RWPE2 (cell line): ENCODE measurements at regions not wholly inside any gene's neighbourhood (a gene's known extent, or its start where the extent isn't known, plus 50 kb on each side); places are given as distances from the start of the nearest gene placed in this dataset.

ENCODE experiments used
- ATAC-seq: fragments of 200-7000 bp; cut with Tn5 transposase; 3 replicates; pipeline ENCODE4 v1.9.1; 2021; ENCODE audit warnings: low read depth
- DNase-seq: peaks from one replicate; pipeline ENCODE4 v3.0.0-alpha.2; 2020; ENCODE audit warnings: low spot score
- H3K27ac ChIP-seq: fragments of 450-650 bp; 2 replicates; pipeline ENCODE4 v1.5.1; 2017; ENCODE audit warnings: mild to moderate bottlenecking; ENCODE audit not compliant: poor library complexity, severe bottlenecking
- H3K27me3 ChIP-seq: fragments of 250-450 bp; sonication (Bioruptor Pico); 2 replicates; pipeline ENCODE4 v1.5.1; 2021; ENCODE audit warnings: mild to moderate bottlenecking, moderate library complexity; ENCODE audit not compliant: insufficient read depth, poor library complexity, severe bottlenecking
- H3K36me3 ChIP-seq: fragments of 250-450 bp; sonication (Bioruptor Pico); 2 replicates; pipeline ENCODE4 v1.5.1; 2020; ENCODE audit warnings: low read depth, mild to moderate bottlenecking, moderate library complexity
- H3K4me1 ChIP-seq: fragments of 250-450 bp; sonication (Bioruptor Pico); 2 replicates; pipeline ENCODE4 v1.5.1; 2021; ENCODE audit warnings: mild to moderate bottlenecking, moderate library complexity; ENCODE audit not compliant: insufficient read depth, poor library complexity, severe bottlenecking
- H3K4me3 ChIP-seq: fragments of 250-450 bp; sonication (Bioruptor Pico); 2 replicates; pipeline ENCODE4 v1.5.1; 2021; ENCODE audit warnings: mild to moderate bottlenecking, moderate library complexity; ENCODE audit not compliant: severe bottlenecking
- H3K9me3 ChIP-seq: fragments of 250-450 bp; sonication (Bioruptor Pico); 2 replicates; pipeline ENCODE4 v1.5.1; 2021; ENCODE audit warnings: mild to moderate bottlenecking, moderate library complexity; ENCODE audit not compliant: severe bottlenecking
- TF ChIP-seq, protein P1 (sequence below): fragments of 450-650 bp; IDR thresholded peaks from one replicate; pipeline ENCODE4 v1.5.1; 2017; ENCODE audit warnings: mild to moderate bottlenecking, moderate library complexity; ENCODE audit not compliant: poor library complexity, severe bottlenecking

- TF ChIP-seq, protein P1, sequence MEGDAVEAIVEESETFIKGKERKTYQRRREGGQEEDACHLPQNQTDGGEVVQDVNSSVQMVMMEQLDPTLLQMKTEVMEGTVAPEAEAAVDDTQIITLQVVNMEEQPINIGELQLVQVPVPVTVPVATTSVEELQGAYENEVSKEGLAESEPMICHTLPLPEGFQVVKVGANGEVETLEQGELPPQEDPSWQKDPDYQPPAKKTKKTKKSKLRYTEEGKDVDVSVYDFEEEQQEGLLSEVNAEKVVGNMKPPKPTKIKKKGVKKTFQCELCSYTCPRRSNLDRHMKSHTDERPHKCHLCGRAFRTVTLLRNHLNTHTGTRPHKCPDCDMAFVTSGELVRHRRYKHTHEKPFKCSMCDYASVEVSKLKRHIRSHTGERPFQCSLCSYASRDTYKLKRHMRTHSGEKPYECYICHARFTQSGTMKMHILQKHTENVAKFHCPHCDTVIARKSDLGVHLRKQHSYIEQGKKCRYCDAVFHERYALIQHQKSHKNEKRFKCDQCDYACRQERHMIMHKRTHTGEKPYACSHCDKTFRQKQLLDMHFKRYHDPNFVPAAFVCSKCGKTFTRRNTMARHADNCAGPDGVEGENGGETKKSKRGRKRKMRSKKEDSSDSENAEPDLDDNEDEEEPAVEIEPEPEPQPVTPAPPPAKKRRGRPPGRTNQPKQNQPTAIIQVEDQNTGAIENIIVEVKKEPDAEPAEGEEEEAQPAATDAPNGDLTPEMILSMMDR = no peak
- ATAC-seq (peak; percentile 98), DNase-seq (peak; percentile 90)
- Histone ChIP-seq H3K4me1 (peaks cover 38% of the 10 kb centered on the region), H3K9me3 (no peaks in the 10 kb centered on the region), H3K27me3 (no peaks in the 10 kb centered on the region), H3K27ac (peak overlapping the region; percentile 56), H3K4me3 (no peak overlapping the region), H3K36me3 (no peaks in the 10 kb centered on the region)
Measured at GRCh38 chr3:31288641-31289100, 244.1 kb upstream of the STT3B start.

GRCh38 chr3:31289584-31289983 lies 243.1 kb upstream of the STT3B start:
- Histone ChIP-seq H3K27ac (peak overlapping the region; percentile 56), H3K27me3 (no peaks in the 10 kb centered on the region), H3K4me1 (peaks cover 38% of the 10 kb centered on the region), H3K4me3 (no peak overlapping the region), H3K36me3 (no peaks in the 10 kb centered on the region), H3K9me3 (no peaks in the 10 kb centered on the region)
- TF ChIP-seq, protein P1 = no peak
- DNase-seq (no peak), ATAC-seq (no peak)

DNA sequence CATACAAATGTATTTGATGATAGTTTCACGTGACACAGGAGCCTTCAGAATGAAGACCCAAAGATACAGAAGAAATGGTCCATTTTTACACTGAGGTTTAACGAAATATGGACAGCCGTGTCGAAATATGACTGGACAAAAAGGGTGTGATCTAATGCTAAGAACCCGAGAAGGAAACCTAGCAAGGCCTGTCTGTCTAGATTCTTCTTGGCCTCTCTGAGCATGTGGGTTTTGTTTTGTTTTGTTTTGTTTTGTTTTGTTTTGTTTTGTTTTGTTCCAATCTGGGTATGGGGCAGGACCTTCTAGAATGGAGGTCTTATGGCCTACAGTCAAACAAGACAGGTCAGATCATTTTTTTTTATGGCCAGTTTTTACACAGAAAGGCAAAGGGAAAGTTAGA lies 242.7 kb upstream of the STT3B start:
- Histone ChIP-seq H3K27me3 (no peaks in the 10 kb centered on the region), H3K9me3 (no peaks in the 10 kb centered on the region), H3K36me3 (no peaks in the 10 kb centered on the region), H3K4me3 (no peak overlapping the region), H3K27ac (no peak overlapping the region), H3K4me1 (peaks cover 38% of the 10 kb centered on the region)
- TF ChIP-seq, protein P1 = no peak
- DNase-seq = no peak
- ATAC-seq = no peak

DNA sequence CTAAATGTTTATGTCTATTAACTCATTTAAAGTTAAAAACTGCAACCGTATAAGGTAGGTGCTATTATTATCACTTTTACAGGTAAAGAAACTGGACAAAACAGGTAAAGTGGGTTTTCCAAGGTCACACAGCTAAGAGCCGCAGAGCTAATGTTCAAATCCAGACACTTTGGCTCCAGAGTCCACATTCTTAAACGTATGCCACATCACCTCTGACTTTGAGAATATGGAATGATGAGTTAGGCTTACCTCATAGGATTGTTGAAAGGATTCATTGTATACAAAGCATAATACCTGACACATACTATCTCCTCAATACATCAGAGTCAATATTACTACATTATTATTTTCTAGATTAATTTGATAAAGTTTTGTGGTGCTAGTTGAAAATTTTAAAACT lies 240.9 kb upstream of the STT3B start:
- Histone ChIP-seq H3K4me1 (peaks cover 38% of the 10 kb centered on the region), H3K4me3 (no peak overlapping the region), H3K9me3 (no peaks in the 10 kb centered on the region), H3K36me3 (no peaks in the 10 kb centered on the region), H3K27me3 (no peaks in the 10 kb centered on the region), H3K27ac (no peak overlapping the region)
- ATAC-seq (peak; percentile 35; the same call in 2 of the 3 replicates), DNase-seq (no peak)
- TF ChIP-seq, protein P1 = no peak

- H3K27me3 ChIP-seq = no peaks in the 10 kb centered on the region
- H3K9me3 ChIP-seq = no peaks in the 10 kb centered on the region
- peaks cover 19% of the 10 kb centered on the region for H3K4me1 ChIP-seq
- no peak overlapping the region for H3K27ac ChIP-seq
- H3K36me3 ChIP-seq = no peaks in the 10 kb centered on the region
- TF ChIP-seq, protein P1 = no peak
- no peak overlapping the region for H3K4me3 ChIP-seq
- no peak for ATAC-seq
- no peak for DNase-seq
Measured at GRCh38 chr3:31294430-31295149, 238.1 kb upstream of the STT3B start.
